A549 (cell line): ENCODE measurements at regions not wholly inside any gene's neighbourhood (a gene's known extent, or its start where the extent isn't known, plus 50 kb on each side); places are given as distances from the start of the nearest gene placed in this dataset.

Experiments used
- ATAC-seq, 2 experiments: fragments of 200-7000 bp in 1 of 2; fragments of >200 bp in 1 of 2; cut with Nextera tagmentation in 1 of 2; cut with Tn5 transposase in 1 of 2; 3 replicates each; pipeline versions ENCODE4 v1.8.0 to v1.9.1; 2018 to 2020; ENCODE audit warnings: mild to moderate bottlenecking in 1 of 2, moderate library complexity in 1 of 2
- CTCF ChIA-PET: fragments of 300-600 bp; sonication (Branson Sonifier 250); formaldehyde crosslinking; extraction: SDS; loops from one replicate; lab custom pipeline; 2021; ENCODE audit warnings: antibody characterized with exemption, inconsistent platforms; lab: Yijun Ruan, JAX
- POLR2A ChIA-PET: fragments of 350-600 bp; formaldehyde crosslinking; extraction: SDS; loops from one replicate; lab custom pipeline; 2021; ENCODE audit warnings: antibody characterized with exemption, inconsistent platforms; lab: Yijun Ruan, JAX
- DNase-seq, 2 experiments: peaks; one replicate each; pipeline versions ENCODE4 v3.0.0 to v3.0.0-alpha.2; 2011 to 2016; ENCODE audit warnings: low read depth in 1 of 2, low spot score in 1 of 2
- FAIRE-seq: peaks from 2 replicates; lab custom pipeline; 2011; peaks lifted over from hg19 to GRCh38; lab: Jason Lieb, UNC
- H3K27ac ChIP-seq, 2 experiments: fragments of >200 bp; sonication (Bioruptor Twin); formaldehyde crosslinking; 3 replicates each; pipeline ENCODE4 v1.5.1; 2016 to 2017
- H3K4me1 ChIP-seq: fragments of >200 bp; sonication (Bioruptor Twin); formaldehyde crosslinking; 3 replicates; pipeline ENCODE4 v1.6.1; 2016
- H3K4me2 ChIP-seq: fragments of >200 bp; sonication (Bioruptor Twin); formaldehyde crosslinking; 3 replicates; pipeline ENCODE4 v1.6.1; 2016
- H3K4me3 ChIP-seq: fragments of >200 bp; sonication (Bioruptor Twin); formaldehyde crosslinking; 3 replicates; pipeline ENCODE4 v1.5.1; 2016
- H3K9me3 ChIP-seq: fragments of >200 bp; sonication (Bioruptor Twin); formaldehyde crosslinking; 3 replicates; pipeline ENCODE4 v1.6.1; 2016
- BHLHE40 ChIP-seq: IDR thresholded peaks from 2 replicates; pipeline ENCODE4 v1.6.1; 2012; ENCODE audit warnings: low read depth, low read length, inconsistent platforms
- CBX8 ChIP-seq: fragments of 200-600 bp; sonication (generic); IDR thresholded peaks from 2 replicates; pipeline ENCODE4 v1.6.1; 2016
- CEBPB ChIP-seq, 2 experiments: fragments of >200 bp in 1 of 2; sonication (Bioruptor Twin) in 1 of 2; formaldehyde crosslinking in 1 of 2; IDR thresholded peaks; 2 replicates each; pipeline ENCODE4 v1.6.1; 2012 to 2016
- EHF ChIP-seq: fragments of 250-450 bp; sonication (Bioruptor Pico); IDR thresholded peaks from 2 replicates; pipeline ENCODE4 v1.5.0; 2020; ENCODE audit warnings: mild to moderate bottlenecking
- EHMT2 ChIP-seq: fragments of 200-600 bp; sonication (generic); IDR thresholded peaks from 2 replicates; pipeline ENCODE4 v1.6.1; 2016; ENCODE audit warnings: antibody characterized with exemption, low read depth, mild to moderate bottlenecking, moderate library complexity
- FOSL2 ChIP-seq, 2 experiments: fragments of 450-650 bp in 1 of 2; fragments of >200 bp in 1 of 2; sonication (Bioruptor Twin) in 1 of 2; formaldehyde crosslinking; IDR thresholded peaks; 2 replicates each; pipeline versions ENCODE4 v1.5.0 to v1.6.1; 2016 to 2020; ENCODE audit warnings: mild to moderate bottlenecking in 1 of 2, moderate library complexity in 1 of 2
- GATA3 ChIP-seq: IDR thresholded peaks from 2 replicates; pipeline ENCODE4 v1.6.1; 2012; ENCODE audit warnings: borderline replicate concordance
- HEYL ChIP-seq: fragments of 250-450 bp; sonication (Bioruptor Pico); IDR thresholded peaks from 2 replicates; pipeline ENCODE4 v1.8.0; 2021; ENCODE audit warnings: mild to moderate bottlenecking, moderate library complexity
- HOXA7 ChIP-seq: fragments of 250-450 bp; sonication (Bioruptor Pico); IDR thresholded peaks from 2 replicates; pipeline ENCODE4 v1.5.0; 2020; ENCODE audit warnings: mild to moderate bottlenecking, moderate library complexity
- HOXB5 ChIP-seq: fragments of 250-450 bp; sonication (Bioruptor Pico); IDR thresholded peaks from 2 replicates; pipeline ENCODE4 v1.5.0; 2020; ENCODE audit warnings: mild to moderate bottlenecking, moderate library complexity
- MAFK ChIP-seq: fragments of 450-650 bp; IDR thresholded peaks from 2 replicates; pipeline ENCODE4 v1.6.1; 2014; ENCODE audit not compliant: partially characterized antibody
- MAZ ChIP-seq: fragments of 150-350 bp; IDR thresholded peaks from 2 replicates; pipeline ENCODE4 v1.6.1; 2014; ENCODE audit warnings: antibody characterized with exemption, low read depth, low read length, borderline replicate concordance
- MYC ChIP-seq: IDR thresholded peaks from 2 replicates; pipeline ENCODE4 v1.6.1; 2012; ENCODE audit warnings: mild to moderate bottlenecking, inconsistent platforms, low read length, improper control_type of control experiment, borderline replicate concordance
- NPAS2 ChIP-seq: fragments of 250-450 bp; sonication (Bioruptor Pico); IDR thresholded peaks from 2 replicates; pipeline ENCODE4 v1.8.0; 2022; ENCODE audit warnings: mild to moderate bottlenecking, moderate library complexity, borderline replicate concordance
- NR3C1 ChIP-seq: fragments of >200 bp; sonication (Bioruptor Twin); formaldehyde crosslinking; IDR thresholded peaks from 3 replicates; pipeline ENCODE4 v1.6.1; 2017
- PHF8 ChIP-seq: fragments of 200-600 bp; sonication (generic); IDR thresholded peaks from 2 replicates; pipeline ENCODE4 v1.6.1; 2016; ENCODE audit warnings: low read depth, mild to moderate bottlenecking, antibody characterized with exemption, moderate library complexity, borderline replicate concordance
- POLR2A ChIP-seq: IDR thresholded peaks from 2 replicates; pipeline ENCODE4 v1.6.1; 2012; ENCODE audit warnings: mild to moderate bottlenecking, low read length
- POLR2AphosphoS2 ChIP-seq: conservative IDR thresholded peaks from 2 replicates; pipeline ENCODE4 v1.6.1; 2012; ENCODE audit warnings: low read length, improper control_type of control experiment, inconsistent platforms
- RAD21 ChIP-seq, 2 experiments: fragments of >200 bp in 1 of 2; sonication (Bioruptor Twin) in 1 of 2; formaldehyde crosslinking in 1 of 2; IDR thresholded peaks in 1 of 2; conservative IDR thresholded peaks in 1 of 2; 2 replicates in 1 of 2; 3 replicates in 1 of 2; pipeline ENCODE4 v1.6.1; 2012 to 2018; ENCODE audit warnings: inconsistent platforms in 1 of 2
- RNF2 ChIP-seq: fragments of 200-600 bp; sonication (generic); IDR thresholded peaks from 2 replicates; pipeline ENCODE4 v1.6.1; 2016; ENCODE audit warnings: low read depth, mild to moderate bottlenecking, antibody characterized with exemption, moderate library complexity, borderline replicate concordance
- SREBF2 ChIP-seq: fragments of 450-650 bp; IDR thresholded peaks from 2 replicates; pipeline ENCODE4 v1.6.1; 2014; ENCODE audit warnings: mild to moderate bottlenecking, moderate library complexity
- ZSCAN20 ChIP-seq: fragments of 250-450 bp; sonication (Bioruptor Pico); IDR thresholded peaks from 2 replicates; pipeline ENCODE4 v1.8.0; 2022; ENCODE audit warnings: mild to moderate bottlenecking, moderate library complexity
- WGBS: methylation state at CpG from one replicate; pipeline ENCODE4 v1.1.6; 2017; ENCODE audit errors: missing lambda C conversion rate; 5-methylcytosine and 5-hydroxymethylcytosine counted together
- TF ChIP-seq, protein P1 (sequence below): fragments of 250-450 bp; sonication (Bioruptor Pico); IDR thresholded peaks from 2 replicates; pipeline ENCODE4 v1.5.0; 2021; ENCODE audit warnings: mild to moderate bottlenecking, moderate library complexity, borderline replicate concordance
- TF ChIP-seq, protein P2 (sequence below): fragments of 250-450 bp; sonication (Bioruptor Pico); IDR thresholded peaks from 2 replicates; pipeline ENCODE4 v1.5.0; 2020; ENCODE audit warnings: low read depth, mild to moderate bottlenecking, moderate library complexity
- TF ChIP-seq, protein P3 (sequence below): IDR thresholded peaks from 2 replicates; pipeline ENCODE4 v1.6.1; 2012; ENCODE audit warnings: low read depth, borderline replicate concordance
- TF ChIP-seq, protein P4 (sequence below): fragments of 150-350 bp; IDR thresholded peaks from 2 replicates; pipeline ENCODE4 v1.6.1; 2014; ENCODE audit warnings: low read depth, mild to moderate bottlenecking, low read length
- TF ChIP-seq, protein P5 (sequence below): fragments of 200-600 bp; sonication (generic); IDR thresholded peaks from 2 replicates; pipeline ENCODE4 v1.6.1; 2016; ENCODE audit warnings: antibody characterized with exemption, mild to moderate bottlenecking, moderate library complexity

DNA sequence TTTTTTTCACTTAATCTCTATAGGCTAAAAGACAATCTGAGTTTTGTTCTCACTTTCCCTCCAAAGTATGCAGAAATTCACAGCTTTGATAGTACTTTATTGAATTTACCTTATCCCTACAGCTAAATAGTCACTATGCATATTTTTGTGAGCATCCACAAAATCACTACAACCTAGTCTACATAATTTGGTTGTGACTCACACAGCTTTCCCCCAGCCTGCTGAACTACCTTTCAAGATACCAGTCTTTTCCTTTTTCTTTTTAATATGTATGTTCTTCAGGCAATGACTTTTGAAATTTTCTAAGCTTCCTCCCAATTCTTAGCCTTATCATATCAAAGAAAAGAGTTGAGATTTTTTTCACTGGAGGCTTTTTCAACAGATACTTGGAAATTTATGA is 347.3 kb upstream of the CDH6 start (continued):
- no peak for TF ChIP-seq HOXA7 (CRISPR knock-in tag)

DNA sequence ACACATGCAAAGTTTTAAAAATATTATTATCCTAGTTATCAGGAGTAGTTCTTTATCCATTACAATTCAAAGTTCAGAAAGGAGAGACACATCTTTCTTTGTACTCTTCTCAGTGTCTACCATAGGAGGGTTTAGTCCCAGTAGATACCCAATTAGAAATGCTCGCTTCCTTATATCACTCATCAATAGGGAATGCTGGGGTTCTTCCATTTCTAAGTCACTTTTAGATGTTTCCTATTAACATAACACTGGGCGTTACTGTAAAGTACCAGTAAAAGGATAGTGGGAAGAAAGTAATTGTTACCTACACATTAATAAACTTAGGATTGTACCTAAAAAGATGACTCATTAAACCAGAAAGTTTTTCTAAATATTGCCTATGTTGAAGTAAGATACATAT is 348.3 kb upstream of the CDH6 start:
- FAIRE-seq: no peak
- Histone ChIP-seq H3K4me2 (no peak overlapping the region), H3K9me3 (no peaks in the 10 kb centered on the region), H3K4me1 (no peaks in the 10 kb centered on the region), H3K27ac (no peak overlapping the region), H3K4me3 (no peak overlapping the region)
- TF ChIP-seq NR3C1: no peak
- TF ChIP-seq HOXB5 (CRISPR knock-in tag): no peak
- no peak for TF ChIP-seq FOSL2 (IDR thresholded peaks at IDR 0.05)
- TF ChIP-seq FOSL2 (CRISPR knock-in tag; IDR thresholded peaks at IDR 0.05): no peak
- no peak for TF ChIP-seq SREBF2
- TF ChIP-seq MAZ: no peak
- TF ChIP-seq PHF8: no peak
- TF ChIP-seq POLR2A: no peak
- TF ChIP-seq, protein P1, sequence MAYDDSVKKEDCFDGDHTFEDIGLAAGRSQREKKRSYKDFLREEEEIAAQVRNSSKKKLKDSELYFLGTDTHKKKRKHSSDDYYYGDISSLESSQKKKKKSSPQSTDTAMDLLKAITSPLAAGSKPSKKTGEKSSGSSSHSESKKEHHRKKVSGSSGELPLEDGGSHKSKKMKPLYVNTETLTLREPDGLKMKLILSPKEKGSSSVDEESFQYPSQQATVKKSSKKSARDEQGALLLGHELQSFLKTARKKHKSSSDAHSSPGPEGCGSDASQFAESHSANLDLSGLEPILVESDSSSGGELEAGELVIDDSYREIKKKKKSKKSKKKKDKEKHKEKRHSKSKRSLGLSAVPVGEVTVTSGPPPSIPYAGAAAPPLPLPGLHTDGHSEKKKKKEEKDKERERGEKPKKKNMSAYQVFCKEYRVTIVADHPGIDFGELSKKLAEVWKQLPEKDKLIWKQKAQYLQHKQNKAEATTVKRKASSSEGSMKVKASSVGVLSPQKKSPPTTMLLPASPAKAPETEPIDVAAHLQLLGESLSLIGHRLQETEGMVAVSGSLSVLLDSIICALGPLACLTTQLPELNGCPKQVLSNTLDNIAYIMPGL (CRISPR knock-in tag): no peak
- no peak for TF ChIP-seq CBX8
- no peak for TF ChIP-seq BHLHE40
- no peak for TF ChIP-seq EHF (CRISPR knock-in tag)
- TF ChIP-seq POLR2AphosphoS2: no peak
- no peak for TF ChIP-seq HEYL (CRISPR knock-in tag)
- TF ChIP-seq MYC: no peak
- TF ChIP-seq, protein P2, sequence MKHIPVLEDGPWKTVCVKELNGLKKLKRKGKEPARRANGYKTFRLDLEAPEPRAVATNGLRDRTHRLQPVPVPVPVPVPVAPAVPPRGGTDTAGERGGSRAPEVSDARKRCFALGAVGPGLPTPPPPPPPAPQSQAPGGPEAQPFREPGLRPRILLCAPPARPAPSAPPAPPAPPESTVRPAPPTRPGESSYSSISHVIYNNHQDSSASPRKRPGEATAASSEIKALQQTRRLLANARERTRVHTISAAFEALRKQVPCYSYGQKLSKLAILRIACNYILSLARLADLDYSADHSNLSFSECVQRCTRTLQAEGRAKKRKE: no peak
- TF ChIP-seq NPAS2 (CRISPR knock-in tag): no peak
- TF ChIP-seq CEBPB (IDR thresholded peaks at IDR 0.05): no peak
- 56% methylated on average over 2 of the region's 2 CpGs for WGBS
- ATAC-seq: no peak
- no peak for DNase-seq
- ChIA-PET POLR2A (no interaction called here), CTCF (no interaction called here)

DNA sequence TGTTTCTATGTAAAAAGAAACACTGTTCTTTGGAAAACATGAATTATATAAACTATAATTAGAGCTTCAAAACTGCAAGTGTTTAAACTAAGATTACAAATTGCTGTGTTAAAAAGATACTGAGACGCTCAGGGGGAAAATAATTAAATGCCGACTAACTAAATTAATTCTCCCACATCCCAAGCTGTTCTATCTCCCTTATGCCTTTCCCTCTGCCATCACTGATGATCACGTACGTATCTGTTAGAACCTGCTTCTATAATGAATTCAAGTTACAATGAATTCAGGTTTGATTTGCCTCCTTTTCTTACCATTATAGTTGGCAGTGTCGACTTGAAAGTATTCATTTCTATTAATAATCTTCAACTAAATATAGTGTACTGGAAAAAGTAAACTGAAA is 349.9 kb upstream of the CDH6 start:
- CTCF ChIA-PET: no interaction called here
- no peak overlapping the region for H3K27ac ChIP-seq
- ATAC-seq (no peak), FAIRE-seq (no peak), DNase-seq (no peak)
- H3K4me1 ChIP-seq: no peaks in the 10 kb centered on the region
- no peak overlapping the region for H3K4me3 ChIP-seq
- 64% methylated on average over 5 of the region's 5 CpGs for WGBS
- H3K9me3 ChIP-seq: no peaks in the 10 kb centered on the region
- no peak overlapping the region for H3K4me2 ChIP-seq
- POLR2A ChIA-PET: no interaction called here
- TF ChIP-seq HOXB5 (CRISPR knock-in tag) (no peak), GATA3 (no peak), CEBPB (IDR thresholded peaks at IDR 0.05) (no peak), RAD21 (conservative IDR thresholded peaks at IDR 0.05 in 1 of 2, IDR thresholded peaks at IDR 0.05 in 1 of 2) (no peak), MAFK (no peak), FOSL2 (IDR thresholded peaks at IDR 0.05) (no peak), FOSL2 (CRISPR knock-in tag; IDR thresholded peaks at IDR 0.05) (no peak), ZSCAN20 (no peak), EHMT2 (no peak), RNF2 (no peak)
- TF ChIP-seq, protein P3, sequence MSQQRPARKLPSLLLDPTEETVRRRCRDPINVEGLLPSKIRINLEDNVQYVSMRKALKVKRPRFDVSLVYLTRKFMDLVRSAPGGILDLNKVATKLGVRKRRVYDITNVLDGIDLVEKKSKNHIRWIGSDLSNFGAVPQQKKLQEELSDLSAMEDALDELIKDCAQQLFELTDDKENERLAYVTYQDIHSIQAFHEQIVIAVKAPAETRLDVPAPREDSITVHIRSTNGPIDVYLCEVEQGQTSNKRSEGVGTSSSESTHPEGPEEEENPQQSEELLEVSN: no peak
- TF ChIP-seq, protein P4, sequence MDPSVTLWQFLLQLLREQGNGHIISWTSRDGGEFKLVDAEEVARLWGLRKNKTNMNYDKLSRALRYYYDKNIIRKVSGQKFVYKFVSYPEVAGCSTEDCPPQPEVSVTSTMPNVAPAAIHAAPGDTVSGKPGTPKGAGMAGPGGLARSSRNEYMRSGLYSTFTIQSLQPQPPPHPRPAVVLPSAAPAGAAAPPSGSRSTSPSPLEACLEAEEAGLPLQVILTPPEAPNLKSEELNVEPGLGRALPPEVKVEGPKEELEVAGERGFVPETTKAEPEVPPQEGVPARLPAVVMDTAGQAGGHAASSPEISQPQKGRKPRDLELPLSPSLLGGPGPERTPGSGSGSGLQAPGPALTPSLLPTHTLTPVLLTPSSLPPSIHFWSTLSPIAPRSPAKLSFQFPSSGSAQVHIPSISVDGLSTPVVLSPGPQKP: no peak
- TF ChIP-seq, protein P1 (CRISPR knock-in tag): no peak
- TF ChIP-seq, protein P5, sequence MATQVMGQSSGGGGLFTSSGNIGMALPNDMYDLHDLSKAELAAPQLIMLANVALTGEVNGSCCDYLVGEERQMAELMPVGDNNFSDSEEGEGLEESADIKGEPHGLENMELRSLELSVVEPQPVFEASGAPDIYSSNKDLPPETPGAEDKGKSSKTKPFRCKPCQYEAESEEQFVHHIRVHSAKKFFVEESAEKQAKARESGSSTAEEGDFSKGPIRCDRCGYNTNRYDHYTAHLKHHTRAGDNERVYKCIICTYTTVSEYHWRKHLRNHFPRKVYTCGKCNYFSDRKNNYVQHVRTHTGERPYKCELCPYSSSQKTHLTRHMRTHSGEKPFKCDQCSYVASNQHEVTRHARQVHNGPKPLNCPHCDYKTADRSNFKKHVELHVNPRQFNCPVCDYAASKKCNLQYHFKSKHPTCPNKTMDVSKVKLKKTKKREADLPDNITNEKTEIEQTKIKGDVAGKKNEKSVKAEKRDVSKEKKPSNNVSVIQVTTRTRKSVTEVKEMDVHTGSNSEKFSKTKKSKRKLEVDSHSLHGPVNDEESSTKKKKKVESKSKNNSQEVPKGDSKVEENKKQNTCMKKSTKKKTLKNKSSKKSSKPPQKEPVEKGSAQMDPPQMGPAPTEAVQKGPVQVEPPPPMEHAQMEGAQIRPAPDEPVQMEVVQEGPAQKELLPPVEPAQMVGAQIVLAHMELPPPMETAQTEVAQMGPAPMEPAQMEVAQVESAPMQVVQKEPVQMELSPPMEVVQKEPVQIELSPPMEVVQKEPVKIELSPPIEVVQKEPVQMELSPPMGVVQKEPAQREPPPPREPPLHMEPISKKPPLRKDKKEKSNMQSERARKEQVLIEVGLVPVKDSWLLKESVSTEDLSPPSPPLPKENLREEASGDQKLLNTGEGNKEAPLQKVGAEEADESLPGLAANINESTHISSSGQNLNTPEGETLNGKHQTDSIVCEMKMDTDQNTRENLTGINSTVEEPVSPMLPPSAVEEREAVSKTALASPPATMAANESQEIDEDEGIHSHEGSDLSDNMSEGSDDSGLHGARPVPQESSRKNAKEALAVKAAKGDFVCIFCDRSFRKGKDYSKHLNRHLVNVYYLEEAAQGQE: no peak
